Naive thymus-derived CD4-positive, alpha-beta T cell (primary cell): ENCODE measurements at regions not wholly inside any gene's neighbourhood (a gene's known extent, or its start where the extent isn't known, plus 50 kb on each side); places are given as distances from the start of the nearest gene placed in this dataset.
A peak's percentile ranks its signal among the peaks of the same experiment; 100 is the strongest.

Experiments used
- ATAC-seq: fragments of 150-1000 bp; cut with Tn5 transposase; 2 replicates; pipeline ENCODE4 v1.10.0; 2021; ENCODE audit warnings: mild to moderate bottlenecking, moderate library complexity
- CTCF ChIA-PET: fragments of 350-600 bp; sonication (Branson Sonifier 250); formaldehyde crosslinking; loops from one replicate; lab custom pipeline; 2021; ENCODE audit warnings: antibody characterized with exemption; lab: Charles Lee
- POLR2A ChIA-PET: fragments of 350-600 bp; sonication (Branson Sonifier 250); formaldehyde crosslinking; loops from one replicate; lab custom pipeline; 2021; ENCODE audit warnings: antibody characterized with exemption, inconsistent platforms; lab: Charles Lee
- DNase-seq, 9 donors: peaks; one replicate each; pipeline versions ENCODE4 v3.0.0 to v3.0.0-alpha.2; 2020 to 2022; ENCODE audit warnings: mixed read lengths in 1 of 9
- H3K27ac ChIP-seq: one replicate; pipeline ENCODE4 v1.7.0; 2013; ENCODE audit warnings: mild to moderate bottlenecking, low read depth, low read length, moderate library complexity
- H3K27me3 ChIP-seq, 2 donors: one replicate each; pipeline ENCODE4 v1.7.0; 2013; ENCODE audit warnings: low read length in 2 of 2, mild to moderate bottlenecking in 2 of 2, moderate library complexity in 2 of 2; ENCODE audit not compliant: control insufficient read depth in 2 of 2, insufficient read depth in 2 of 2
- H3K36me3 ChIP-seq, 3 experiments: 1 replicate in 2 of 3; 2 replicates in 1 of 3; pipeline ENCODE4 v1.7.0; 2013; ENCODE audit warnings: low read length in 3 of 3, mild to moderate bottlenecking in 3 of 3, moderate library complexity in 1 of 3; ENCODE audit not compliant: insufficient read depth in 3 of 3, control insufficient read depth in 2 of 3
- H3K4me1 ChIP-seq, 2 donors: one replicate each; pipeline ENCODE4 v1.7.0; 2013; ENCODE audit warnings: low read length in 2 of 2, mild to moderate bottlenecking in 2 of 2, moderate library complexity in 1 of 2; ENCODE audit not compliant: control insufficient read depth in 2 of 2, insufficient read depth in 2 of 2
- H3K4me3 ChIP-seq: 2 replicates; pipeline ENCODE4 v1.7.0; 2013; ENCODE audit warnings: mild to moderate bottlenecking, low read length
- H3K9me3 ChIP-seq, 3 experiments: 1 replicate in 2 of 3; 2 replicates in 1 of 3; pipeline ENCODE4 v1.7.0; 2013; ENCODE audit warnings: low read length in 3 of 3; ENCODE audit not compliant: control insufficient read depth in 2 of 3
- H3K27ac Mint-ChIP-seq, 9 donors: one replicate each; pipeline ENCODE4 v1.8.0; 2020 to 2022; ENCODE audit warnings: mixed read lengths in 9 of 9, mild to moderate bottlenecking in 8 of 9, moderate library complexity in 5 of 9, inconsistent platforms in 2 of 9
- H3K27me3 Mint-ChIP-seq, 5 donors: one replicate each; pipeline ENCODE4 v1.8.0; 2021 to 2022; ENCODE audit warnings: mixed read lengths in 5 of 5, mild to moderate bottlenecking in 1 of 5
- H3K36me3 Mint-ChIP-seq, 5 donors: one replicate each; pipeline ENCODE4 v1.8.0; 2020 to 2022; ENCODE audit warnings: mixed read lengths in 5 of 5, mild to moderate bottlenecking in 3 of 5, inconsistent platforms in 1 of 5
- H3K4me1 Mint-ChIP-seq, 7 donors: one replicate each; pipeline ENCODE4 v1.8.0; 2020 to 2022; ENCODE audit warnings: mixed read lengths in 7 of 7, mild to moderate bottlenecking in 3 of 7, inconsistent platforms in 1 of 7
- H3K4me3 Mint-ChIP-seq, 10 donors: one replicate each; pipeline ENCODE4 v1.8.0; 2020 to 2022; ENCODE audit warnings: mild to moderate bottlenecking in 10 of 10, mixed read lengths in 10 of 10, moderate library complexity in 6 of 10, inconsistent platforms in 2 of 10
- H3K9me3 Mint-ChIP-seq, 11 donors: one replicate each; pipeline ENCODE4 v1.8.0; 2020 to 2022; ENCODE audit warnings: mixed read lengths in 11 of 11, mild to moderate bottlenecking in 4 of 11, inconsistent platforms in 1 of 11, moderate library complexity in 1 of 11
- intact Hi-C, 2 donors: fragments of 100-400 bp; cut with micrococcal nuclease; formaldehyde crosslinking; loops; one replicate each; pipeline ENCODE4 v1.15.1; 2023

DNA sequence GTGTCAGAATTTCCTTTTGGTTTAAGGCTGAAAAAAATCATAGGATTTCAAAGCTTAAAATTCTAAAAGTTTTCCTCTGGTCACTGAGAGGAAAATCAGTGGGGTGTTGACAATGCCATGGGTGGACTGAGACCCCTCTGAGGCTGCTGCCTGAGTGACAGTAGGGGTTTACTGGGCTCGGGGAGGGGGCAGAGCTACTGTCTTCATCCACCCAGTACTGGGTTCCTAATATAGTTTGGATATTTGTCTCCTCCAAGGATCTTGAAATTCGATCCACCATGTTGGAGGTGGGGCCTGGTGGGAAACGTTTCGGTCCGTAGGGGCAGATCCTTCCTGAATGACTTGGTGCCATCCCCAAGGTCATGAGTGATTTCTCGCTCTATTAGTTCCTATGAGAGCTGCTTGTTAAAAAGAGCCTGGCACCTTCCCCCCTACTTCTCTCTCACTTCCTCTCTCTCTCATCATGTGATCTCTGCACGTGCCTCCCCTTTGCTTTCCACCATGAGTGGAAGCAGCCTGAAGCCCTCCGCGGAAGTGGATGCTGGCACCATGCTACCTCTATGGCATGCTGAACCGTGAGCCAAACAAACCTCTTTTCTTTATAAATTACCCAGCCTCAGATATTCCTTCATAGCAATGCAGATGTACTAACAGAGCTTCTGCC is 72.3 kb downstream of the MAP10 start:
- Histone ChIP-seq H3K36me3 (no peaks in the 10 kb centered on the region), H3K9me3 (no peaks in the 10 kb centered on the region), H3K27me3 (no peaks in the 10 kb centered on the region), H3K4me3 (no peak overlapping the region), H3K27ac (no peak overlapping the region), H3K4me1 (no peaks in the 10 kb centered on the region)
- ChIA-PET POLR2A (no interaction called here), CTCF (interaction anchor here (0.6 kb wide), 1 partner anchor 109 kb away, joined by 5 read pairs; no protein-coding TSS in a partner anchor)
- peaks cover 0 to 8% (median 0%) of the 10 kb centered on the region in 7 donors for H3K4me1 Mint-ChIP-seq
- H3K27me3 Mint-ChIP-seq = peaks cover 0 to 6% (median 0%) of the 10 kb centered on the region in 5 donors
- H3K4me3 Mint-ChIP-seq = no peak overlapping the region
- H3K27ac Mint-ChIP-seq = no peak overlapping the region
- DNase-seq (no peak), ATAC-seq (no peak)
- intact Hi-C loops = no loop called here
- H3K36me3 Mint-ChIP-seq = no peaks in the 10 kb centered on the region
- peaks cover 0 to 6% (median 0%) of the 10 kb centered on the region in 11 donors for H3K9me3 Mint-ChIP-seq

DNA sequence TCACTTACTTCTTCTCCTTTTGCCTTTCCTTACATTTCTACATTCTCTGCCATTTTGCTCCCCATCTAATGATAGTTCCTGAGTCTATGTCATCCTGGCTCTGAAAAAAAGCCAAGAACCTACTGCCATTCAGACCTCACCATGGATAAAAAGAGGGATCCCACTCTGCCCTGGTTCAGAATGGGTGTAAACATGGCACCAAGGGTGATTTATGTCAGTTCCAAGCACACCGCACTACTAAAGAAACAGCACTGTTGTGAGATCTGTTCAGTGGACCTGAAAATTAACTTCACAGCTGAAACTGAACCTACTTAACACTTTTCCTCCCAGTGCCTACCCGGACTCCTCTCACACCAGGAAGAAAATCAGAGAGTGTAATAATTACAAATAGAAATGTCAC is 72.3 kb upstream of the NTPCR start:
- Mint-ChIP-seq H3K27ac (peak overlapping the region in 1 of 9 donors; percentile 23), H3K27me3 (peaks cover 0 to 6% (median 0%) of the 10 kb centered on the region in 5 donors), H3K36me3 (no peaks in the 10 kb centered on the region), H3K4me3 (no peak overlapping the region), H3K4me1 (peaks cover 0 to 8% (median 0%) of the 10 kb centered on the region in 7 donors), H3K9me3 (peaks cover 0 to 6% (median 0%) of the 10 kb centered on the region in 11 donors)
- ChIA-PET POLR2A (no interaction called here), CTCF (no interaction called here)
- no peak for DNase-seq
- H3K4me3 ChIP-seq = no peak overlapping the region
- intact Hi-C loops = no loop called here
- ATAC-seq = no peak
- no peaks in the 10 kb centered on the region for H3K4me1 ChIP-seq
- H3K9me3 ChIP-seq = no peaks in the 10 kb centered on the region
- no peaks in the 10 kb centered on the region for H3K36me3 ChIP-seq
- no peaks in the 10 kb centered on the region for H3K27me3 ChIP-seq
- H3K27ac ChIP-seq = no peak overlapping the region

DNA sequence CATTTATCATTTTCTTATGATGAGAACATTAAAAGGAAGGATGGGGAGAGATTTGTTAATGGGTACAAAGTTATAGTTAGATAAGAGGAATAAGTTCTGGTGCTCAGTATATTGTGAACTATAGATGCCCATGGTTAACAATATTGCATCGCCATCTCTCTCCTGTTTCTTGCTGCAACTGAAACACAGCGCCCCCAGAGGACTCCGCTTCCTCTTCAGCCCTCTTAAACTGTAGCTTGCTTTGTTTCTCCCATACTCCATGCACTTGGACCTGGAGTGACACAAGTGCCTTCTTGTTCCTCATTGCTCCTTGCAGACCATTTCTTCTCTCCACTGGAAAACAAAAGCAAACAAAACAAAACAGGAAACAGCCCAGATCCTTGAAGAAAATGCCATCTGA is 70.1 kb upstream of the NTPCR start:
- no peaks in the 10 kb centered on the region for H3K9me3 ChIP-seq
- ChIA-PET POLR2A (no interaction called here), CTCF (no interaction called here)
- H3K27me3 Mint-ChIP-seq = no peaks in the 10 kb centered on the region
- H3K27ac Mint-ChIP-seq = no peak overlapping the region
- no peaks in the 10 kb centered on the region for H3K36me3 Mint-ChIP-seq
- intact Hi-C loops = loop anchor here in 1 of 2 donors (2.0 kb wide), 1 partner anchor 70 kb away; the partner anchor contains the start of gene NTPCR
- H3K4me1 Mint-ChIP-seq = peaks cover 0 to 8% (median 0%) of the 10 kb centered on the region in 7 donors
- H3K27me3 ChIP-seq = no peaks in the 10 kb centered on the region
- DNase-seq = no peak
- H3K9me3 Mint-ChIP-seq = peaks cover 0 to 6% (median 0%) of the 10 kb centered on the region in 11 donors
- no peak overlapping the region for H3K4me3 ChIP-seq
- H3K4me3 Mint-ChIP-seq = no peak overlapping the region
- no peaks in the 10 kb centered on the region for H3K36me3 ChIP-seq
- no peak for ATAC-seq
- H3K4me1 ChIP-seq = no peaks in the 10 kb centered on the region
- no peak overlapping the region for H3K27ac ChIP-seq

DNA sequence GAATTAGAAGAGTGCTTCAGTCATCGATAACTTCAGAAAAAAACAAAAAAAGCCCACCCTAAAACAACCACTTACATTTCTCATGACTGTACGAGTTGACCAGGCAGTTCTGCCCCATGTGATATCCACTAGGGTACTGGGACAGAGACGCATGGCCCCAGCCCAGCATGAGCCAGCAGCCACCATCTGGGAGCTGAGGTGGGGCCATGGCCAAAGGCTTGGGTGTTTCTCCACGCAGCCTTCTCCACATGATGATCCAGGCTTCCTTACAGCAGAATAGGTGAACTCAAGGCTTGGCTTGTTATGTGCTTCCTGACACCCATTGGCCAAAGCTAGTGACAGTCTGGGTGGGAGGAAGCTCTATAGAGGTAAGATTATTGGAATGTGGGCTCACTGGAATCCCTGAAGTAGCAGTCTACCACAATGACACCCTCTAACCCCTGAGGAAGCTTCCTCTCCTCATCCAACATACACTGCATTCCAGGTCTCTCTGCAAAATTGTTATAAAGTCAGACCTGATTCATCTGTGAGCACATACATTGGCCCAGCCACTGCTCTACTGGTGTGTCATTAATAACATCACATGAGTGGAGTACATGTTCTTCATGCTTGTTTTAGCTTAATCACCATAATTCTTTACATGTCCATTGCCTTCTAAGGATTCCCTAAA is 66.3 kb upstream of the NTPCR start:
- no peak overlapping the region for H3K4me3 ChIP-seq
- ATAC-seq = no peak
- no peaks in the 10 kb centered on the region for H3K27me3 Mint-ChIP-seq

DNA sequence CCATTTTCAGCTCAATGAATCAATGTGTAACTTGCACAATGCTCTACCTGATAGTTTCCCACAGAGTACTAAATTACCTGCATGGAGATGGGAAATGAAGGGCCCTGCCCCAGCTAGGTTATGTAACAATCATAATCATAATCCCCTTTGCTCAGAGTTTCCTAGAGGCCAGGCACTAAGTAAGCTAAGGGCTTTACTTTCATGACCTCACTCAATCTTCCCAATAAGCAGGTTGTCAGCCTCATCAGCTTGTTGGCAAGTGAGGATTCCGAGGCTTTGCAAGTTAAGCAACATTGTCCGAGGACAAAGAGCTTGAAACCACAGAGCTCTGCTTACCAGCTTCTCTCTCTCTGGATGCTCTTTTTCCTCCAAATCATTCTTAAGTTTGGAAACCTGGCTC is 64.1 kb upstream of the NTPCR start:
- H3K27me3 ChIP-seq = no peaks in the 10 kb centered on the region
- no peak overlapping the region for H3K27ac Mint-ChIP-seq
- no peak overlapping the region for H3K4me3 ChIP-seq
- CTCF ChIA-PET = no interaction called here
- intact Hi-C loops = no loop called here
- DNase-seq (no peak), ATAC-seq (no peak)
- H3K36me3 Mint-ChIP-seq = no peaks in the 10 kb centered on the region
- no peaks in the 10 kb centered on the region for H3K36me3 ChIP-seq
- H3K27me3 Mint-ChIP-seq = no peaks in the 10 kb centered on the region
- no peak overlapping the region for H3K27ac ChIP-seq
- H3K4me3 Mint-ChIP-seq = no peak overlapping the region
- H3K4me1 ChIP-seq = no peaks in the 10 kb centered on the region
- no peaks in the 10 kb centered on the region for H3K9me3 Mint-ChIP-seq
- POLR2A ChIA-PET = no interaction called here
- peaks cover 0 to 8% (median 0%) of the 10 kb centered on the region in 7 donors for H3K4me1 Mint-ChIP-seq
- H3K9me3 ChIP-seq = no peaks in the 10 kb centered on the region

More for the DNA sequence above, 66.3 kb upstream of the NTPCR start:
- Histone ChIP-seq H3K27me3 (no peaks in the 10 kb centered on the region), H3K36me3 (no peaks in the 10 kb centered on the region), H3K9me3 (no peaks in the 10 kb centered on the region), H3K27ac (no peak overlapping the region), H3K4me1 (no peaks in the 10 kb centered on the region)
- H3K36me3 Mint-ChIP-seq = no peaks in the 10 kb centered on the region
- H3K4me3 Mint-ChIP-seq = no peak overlapping the region
- ChIA-PET CTCF (no interaction called here), POLR2A (no interaction called here)
- DNase-seq = no peak
- no peaks in the 10 kb centered on the region for H3K9me3 Mint-ChIP-seq
- H3K27ac Mint-ChIP-seq = no peak overlapping the region
- intact Hi-C loops = no loop called here
- peaks cover 0 to 2% (median 0%) of the 10 kb centered on the region in 7 donors for H3K4me1 Mint-ChIP-seq

DNA sequence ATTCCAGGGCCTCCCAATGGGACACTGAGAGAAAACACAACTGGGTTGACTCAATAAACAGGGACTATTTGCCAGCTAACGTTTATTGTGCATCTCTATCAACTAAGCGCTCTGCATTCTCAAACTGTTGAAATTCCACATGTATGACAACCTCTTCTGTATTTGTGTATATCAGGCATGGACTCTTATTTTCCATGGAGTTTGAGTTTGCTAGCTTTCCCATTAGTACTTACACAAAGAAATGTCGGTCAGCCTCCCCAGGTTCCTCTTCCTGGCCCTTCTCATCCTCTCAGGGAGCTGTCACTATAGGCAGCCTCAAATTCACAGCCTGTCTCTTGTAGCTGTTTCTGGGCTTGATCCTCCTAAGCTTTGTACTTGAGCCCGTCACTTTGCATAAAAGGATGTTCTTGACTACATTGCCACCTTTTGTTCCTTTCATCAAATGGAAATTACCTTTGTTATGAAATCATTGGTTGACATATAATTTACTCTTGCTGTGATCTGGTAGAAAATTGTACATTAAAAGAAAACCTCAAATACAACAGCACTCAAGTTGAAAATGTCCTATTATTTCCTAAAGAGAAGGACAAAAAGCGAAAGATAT is 60.0 kb upstream of the NTPCR start:
- H3K36me3 Mint-ChIP-seq = peaks cover 0 to 10% (median 3%) of the 10 kb centered on the region in 5 donors

More for the DNA sequence above, 60.0 kb upstream of the NTPCR start:
- Histone ChIP-seq H3K9me3 (no peaks in the 10 kb centered on the region), H3K4me3 (no peak overlapping the region), H3K27me3 (no peaks in the 10 kb centered on the region), H3K27ac (no peak overlapping the region), H3K4me1 (no peaks in the 10 kb centered on the region), H3K36me3 (no peaks in the 10 kb centered on the region)
- H3K4me3 Mint-ChIP-seq = no peak overlapping the region
- peaks cover 0 to 12% (median 3%) of the 10 kb centered on the region in 11 donors for H3K9me3 Mint-ChIP-seq
- ChIA-PET CTCF (interaction anchor here (1.5 kb wide), 1 partner anchor 10 kb away, joined by 3 read pairs; no protein-coding TSS in a partner anchor), POLR2A (no interaction called here)
- intact Hi-C loops = no loop called here
- no peak overlapping the region for H3K27ac Mint-ChIP-seq
- peaks cover 0 to 10% (median 0%) of the 10 kb centered on the region in 7 donors for H3K4me1 Mint-ChIP-seq
- DNase-seq (no peak), ATAC-seq (no peak)
- H3K27me3 Mint-ChIP-seq = peaks cover 0 to 4% (median 0%) of the 10 kb centered on the region in 5 donors
